ENCODE measurements at regions not wholly inside any gene's neighbourhood (a gene's known extent, or its start where the extent isn't known, plus 50 kb on each side); places are given as distances from the start of the nearest gene placed in this dataset.

DNA sequence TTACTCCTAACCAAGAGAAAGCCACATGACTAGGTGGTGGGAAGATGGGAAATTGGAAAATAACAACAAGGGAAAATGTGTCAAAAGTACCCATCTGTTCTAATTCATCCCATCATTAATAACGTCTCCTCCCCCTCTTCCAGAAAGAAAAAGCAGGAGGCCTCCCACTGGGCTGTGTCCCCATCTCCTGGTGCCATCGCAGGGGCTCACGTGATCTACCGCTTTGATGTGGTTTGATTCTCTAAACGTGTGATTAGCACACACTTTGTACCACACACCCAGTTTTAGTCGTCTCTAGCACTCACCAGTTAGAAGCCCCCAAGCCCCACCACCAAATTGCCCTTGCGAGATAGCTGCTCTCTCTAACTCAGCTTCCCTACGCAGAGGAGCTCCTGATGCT lies 353.6 kb downstream of the RRAGC start:
- Histone ChIP-seq H3K9me3 (replicated peaks; ENCODE audit: control insufficient read depth, insufficient read depth, low read length) (no peaks in the 10 kb centered on the region), H3K36me3 (ENCODE audit: control insufficient read depth in 2 of 2, extremely low read depth in 1 of 2, insufficient read depth in 2 of 2, low read length in 2 of 2) (no peaks in the 10 kb centered on the region), H3K4me3 (replicated peaks in 1 of 3; ENCODE audit: insufficient read depth in 1 of 3, low read depth in 1 of 3, low read length in 3 of 3) (no peak overlapping the region), H3K27me3 (ENCODE audit: control insufficient read depth in 2 of 2, insufficient read depth in 2 of 2, low read length in 2 of 2) (peaks cover 0 to 2% of the 10 kb centered on the region in 2 experiments), H3K27ac (ENCODE audit: insufficient read depth, low read depth, low read length) (no peak overlapping the region), H3K4me1 (ENCODE audit: control insufficient read depth, extremely low read depth, insufficient read depth, low read length) (no peaks in the 10 kb centered on the region), H3K79me2 (ENCODE audit: control insufficient read depth, insufficient read depth, low read length) (no peaks in the 10 kb centered on the region), H2AFZ (ENCODE audit: low read depth, low read length) (no peak overlapping the region), H3K9ac (replicated peaks; ENCODE audit: extremely low read depth, insufficient read depth, low read length) (no peak overlapping the region), H3K4me2 (ENCODE audit: insufficient read depth, low read length) (no peak overlapping the region), H4K20me1 (replicated peaks; ENCODE audit: control insufficient read depth, extremely low read depth, insufficient read depth, low read length) (no peaks in the 10 kb centered on the region), H3K9me1 (replicated peaks; ENCODE audit: control insufficient read depth, extremely low read depth, insufficient read depth, low read length) (no peaks in the 10 kb centered on the region)
- CTCF ChIA-PET: no interaction called here
- POLR2A ChIA-PET: no interaction called here
- intact Hi-C loops (cut with micrococcal nuclease): loop anchor here (10.0 kb wide), 1 partner anchor 481 kb away; no protein-coding TSS in a partner anchor
- no TSS peak for BruUV-seq (replicated peaks)
- TF ChIP-seq CTCF (IDR thresholded peaks at IDR 0.05; ENCODE audit: extremely low read depth in 1 of 2, insufficient read depth in 1 of 2, low read depth in 1 of 2, low read length in 2 of 2): no peak
- TF ChIP-seq POLR2AphosphoS5 (IDR thresholded peaks at IDR 0.05; ENCODE audit: insufficient read depth, low read depth, low read length): no peak
- TF ChIP-seq MYC (IDR thresholded peaks at IDR 0.05; ENCODE audit: low read depth, low read length): no peak
- TF ChIP-seq JUN (IDR thresholded peaks at IDR 0.05; ENCODE audit: borderline replicate concordance, insufficient read depth, insufficient read length, low read depth): no peak
- TF ChIP-seq EZH2 (IDR thresholded peaks at IDR 0.05; ENCODE audit: borderline replicate concordance, low read depth, low read length, severe bottlenecking): no peak
- no peak for TF ChIP-seq FOS (IDR thresholded peaks at IDR 0.05; ENCODE audit: borderline replicate concordance, insufficient read depth, low read length)
- no peak for TF ChIP-seq MAX (IDR thresholded peaks at IDR 0.05; ENCODE audit: insufficient read depth, insufficient read length)
- no peak for TF ChIP-seq GATA2 (IDR thresholded peaks at IDR 0.05; ENCODE audit: insufficient read depth, insufficient read length, low read depth, low read length)
- TF ChIP-seq POLR2A (IDR thresholded peaks at IDR 0.05; ENCODE audit: low read depth, low read length): no peak
- DNase-seq (ENCODE audit: low read depth, low spot score): no peak
- no peak for FAIRE-seq
- dilution Hi-C loops (cut with MboI; ENCODE audit: extremely low pct_ligation_motif_present, low sequenced_read_pairs): no loop called here
